Renal pelvis (tissue), 1 donor: ENCODE measurements at regions not wholly inside any gene's neighbourhood (a gene's known extent, or its start where the extent isn't known, plus 50 kb on each side); places are given as distances from the start of the nearest gene placed in this dataset.
"Not testable (repeated sequence)": the region's sequence is repeated elsewhere in the genome, so short reads cannot be mapped to it uniquely, and the experiment has no call there.

Source experiments
- DNase-seq: peaks from one replicate; pipeline ENCODE4 v3.0.0-alpha.2; 2013

DNA sequence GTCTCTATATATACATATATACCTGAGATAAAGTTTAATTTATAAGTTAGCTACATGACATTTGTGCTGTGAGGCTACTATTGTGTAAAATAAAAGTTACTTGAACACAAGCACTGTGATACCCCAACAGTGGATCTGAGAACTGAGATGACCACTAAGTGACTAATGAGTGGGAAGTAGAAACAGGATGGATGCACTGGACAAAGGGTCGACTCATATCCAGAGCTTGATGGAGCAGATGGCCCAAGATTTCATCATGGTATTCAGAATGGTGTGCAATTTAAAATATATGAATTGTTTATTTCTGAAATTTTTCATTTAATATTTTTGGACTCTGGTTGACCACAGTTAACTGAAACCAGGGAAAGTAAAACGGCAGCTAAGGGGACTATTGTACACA is 908.6 kb upstream of the MDGA2 start:
- DNase-seq = no peak

DNA sequence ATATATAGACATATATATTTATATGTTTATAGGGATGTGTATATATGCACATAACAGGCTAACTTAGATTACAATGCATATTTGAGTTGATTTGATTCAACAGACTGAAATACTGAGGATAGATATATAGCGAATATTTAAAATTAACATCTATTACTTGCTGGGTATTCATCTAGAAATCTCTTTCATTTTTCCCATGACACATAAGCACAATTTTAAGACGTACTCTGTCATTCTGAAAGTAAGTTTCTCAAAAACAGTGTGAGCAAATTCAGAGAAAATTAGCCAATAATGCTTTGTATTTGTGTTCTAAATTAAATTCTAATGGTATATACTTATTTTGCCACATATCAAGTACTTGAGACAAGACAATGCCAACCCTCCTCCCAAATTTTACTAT is 907.5 kb upstream of the MDGA2 start:
- no peak for DNase-seq

DNA sequence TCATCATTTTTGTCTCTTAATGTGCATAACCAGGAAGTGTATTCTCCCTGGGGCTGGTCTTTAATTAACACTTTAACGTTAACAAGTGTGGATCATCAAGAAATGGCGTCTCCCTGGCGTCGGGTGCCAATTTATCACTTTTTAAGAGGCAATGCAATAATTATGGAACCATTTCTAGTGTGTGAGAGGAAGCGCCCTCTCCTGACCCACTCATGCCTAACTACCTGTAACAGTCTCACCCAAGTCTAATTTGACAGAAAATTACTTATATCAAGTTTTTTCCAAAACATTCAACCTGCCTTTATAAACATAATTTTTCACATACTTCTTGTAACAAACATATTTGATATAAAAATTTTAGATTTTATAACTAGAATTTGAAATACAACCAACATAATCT is 905.3 kb upstream of the MDGA2 start:
- DNase-seq = no peak

DNA sequence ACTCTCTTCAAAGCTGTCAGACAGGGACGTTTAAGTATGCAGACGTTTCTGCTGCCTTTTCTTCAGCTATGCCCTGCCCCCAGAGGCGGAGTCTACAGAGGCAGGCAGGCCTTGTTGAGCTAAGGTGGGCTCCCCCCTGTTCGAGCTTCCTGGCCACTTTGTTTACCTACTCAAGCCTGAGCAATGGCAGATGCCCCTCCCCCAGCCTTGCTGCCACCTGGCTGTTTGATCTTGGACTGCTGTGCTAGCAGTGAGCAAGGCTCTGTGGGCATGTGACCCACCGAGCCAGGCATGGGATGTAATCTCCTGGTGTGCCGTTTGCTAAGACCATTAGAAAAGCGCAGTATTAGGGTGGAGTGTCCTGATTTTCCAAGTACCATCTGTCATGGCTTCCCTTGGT is 900.4 kb upstream of the MDGA2 start:
- DNase-seq = no peak

DNA sequence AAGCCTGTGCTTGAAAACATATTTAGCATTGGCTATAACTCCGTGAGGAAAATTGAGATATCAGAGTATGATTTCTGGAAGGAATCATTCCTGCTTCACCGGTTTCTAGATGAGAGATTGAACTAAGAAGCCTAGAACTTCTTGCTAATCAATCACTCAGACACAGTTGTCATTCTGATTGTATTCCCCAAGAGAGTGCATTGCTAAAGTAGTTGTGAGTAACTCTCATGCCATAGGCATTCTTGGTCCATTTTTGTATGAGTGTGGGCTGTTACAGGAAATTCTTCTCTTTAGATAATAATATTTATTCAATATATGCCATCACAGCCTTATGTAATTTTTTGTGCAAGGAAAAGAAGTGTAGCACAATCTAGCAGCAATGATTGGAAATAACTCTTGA is 893.3 kb upstream of the MDGA2 start:
- no peak for DNase-seq

DNA sequence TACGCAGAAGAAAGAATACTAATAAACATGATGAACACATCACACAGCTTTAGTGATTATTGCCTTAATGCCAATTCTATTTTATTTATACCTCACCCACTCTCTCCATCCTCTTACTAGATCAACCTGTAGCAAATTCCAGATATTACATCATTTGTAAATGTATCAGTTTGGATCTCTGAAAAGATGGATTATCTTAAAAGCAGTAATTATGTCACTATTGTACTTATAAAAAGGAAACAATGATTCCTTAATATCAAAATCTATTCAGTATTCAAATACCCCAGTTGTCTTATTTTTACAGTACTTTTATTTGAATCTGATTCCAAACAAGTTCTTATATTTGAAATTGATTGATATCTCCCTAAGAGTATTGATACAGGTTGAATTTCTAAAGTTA is 892.8 kb upstream of the MDGA2 start:
- DNase-seq = no peak

DNA sequence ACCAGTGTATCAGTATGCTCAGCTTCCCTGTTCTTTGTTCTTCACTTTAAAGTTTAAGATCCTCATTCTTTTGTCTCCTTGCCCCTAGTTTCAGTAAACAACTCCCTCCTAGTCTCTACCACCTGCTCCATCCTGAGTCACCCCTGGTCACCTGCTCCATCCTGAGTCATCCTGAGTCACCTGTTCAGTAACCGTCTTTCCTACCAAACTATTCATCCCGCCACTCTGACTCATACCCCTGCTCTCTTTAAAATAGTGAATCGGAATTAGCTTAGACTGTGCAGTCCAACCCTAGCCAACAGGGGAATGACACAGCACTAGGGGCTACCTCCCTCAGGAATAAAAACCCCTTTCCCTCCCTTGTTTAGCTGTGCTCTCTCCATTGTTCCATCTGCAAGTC is 888.1 kb upstream of the MDGA2 start:
- DNase-seq = no peak

DNA sequence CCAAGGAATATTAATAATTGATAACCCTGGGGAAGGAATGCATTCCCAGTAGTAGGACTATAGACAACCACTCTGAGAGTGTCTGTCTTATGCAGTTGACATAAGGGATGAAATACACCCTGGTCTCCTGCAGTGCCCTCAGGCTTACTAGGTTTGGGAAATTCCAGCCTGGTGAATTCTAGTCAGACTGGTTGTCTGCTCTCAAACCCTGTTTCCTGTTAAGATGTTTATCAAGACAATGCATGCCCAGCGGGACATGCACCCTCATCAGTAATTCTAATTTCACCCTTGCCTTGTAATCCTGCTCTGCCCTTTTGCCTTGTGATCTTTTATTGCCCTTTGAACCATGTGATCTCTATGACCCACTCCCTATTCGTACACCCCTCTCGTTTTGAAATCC is 886.0 kb upstream of the MDGA2 start:
- DNase-seq = not testable (repeated sequence)

DNA sequence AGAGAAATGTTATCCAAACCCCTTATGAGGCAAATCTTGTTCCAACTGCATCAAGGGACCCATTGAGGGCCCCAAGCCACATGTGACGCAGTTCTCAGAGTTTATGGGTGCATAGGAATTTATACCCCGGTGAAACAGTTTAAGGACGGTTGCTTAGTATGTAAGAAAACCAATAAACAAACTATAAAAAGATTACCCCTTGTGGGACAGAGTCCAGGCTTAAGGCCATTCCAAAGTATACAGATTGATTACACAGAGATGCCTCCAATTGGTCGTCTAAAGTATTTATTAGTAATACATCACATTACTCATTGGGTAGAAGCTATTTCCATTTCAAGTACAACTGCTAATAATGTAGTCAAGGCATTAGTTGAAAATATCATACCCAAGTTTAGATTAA is 885.0 kb upstream of the MDGA2 start:
- DNase-seq = no peak

DNA sequence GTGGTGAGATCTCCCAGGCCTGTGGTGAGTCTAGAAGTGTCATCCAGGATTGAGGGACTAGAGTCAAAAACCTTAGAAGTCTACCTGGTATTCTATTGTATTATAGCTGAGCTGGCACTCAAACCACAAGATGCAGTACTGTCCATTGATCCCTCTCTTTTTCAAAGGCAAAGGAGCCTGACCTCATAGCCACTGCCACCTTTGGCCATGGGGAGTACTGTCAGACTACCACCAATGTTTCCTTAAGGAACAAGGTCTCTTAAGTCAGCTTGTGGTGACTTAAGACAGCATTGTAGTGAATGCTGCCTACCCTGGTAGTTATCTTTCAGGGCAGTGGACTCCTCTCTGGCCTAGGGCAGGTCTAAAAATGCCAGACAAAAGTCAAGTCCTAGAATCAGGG is 878.0 kb upstream of the MDGA2 start:
- DNase-seq = no peak

DNA sequence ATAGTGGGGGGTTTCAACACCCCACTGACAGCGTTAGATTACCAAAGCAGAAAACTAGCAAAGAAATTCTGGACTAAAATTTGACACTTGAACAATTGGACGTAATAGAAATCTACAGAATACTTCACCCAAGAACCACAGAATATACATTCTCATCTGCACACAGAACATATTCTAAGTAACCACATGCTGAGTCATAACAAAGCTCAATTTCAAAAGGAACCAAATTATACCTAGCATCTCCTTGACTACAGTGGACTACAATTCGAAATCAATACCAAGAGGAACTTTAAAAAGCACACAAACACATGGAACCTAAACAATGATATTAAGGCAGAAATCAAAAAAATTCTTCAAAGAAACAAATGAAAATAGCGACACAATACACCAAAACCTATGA is 871.6 kb upstream of the MDGA2 start:
- DNase-seq = no peak

DNA sequence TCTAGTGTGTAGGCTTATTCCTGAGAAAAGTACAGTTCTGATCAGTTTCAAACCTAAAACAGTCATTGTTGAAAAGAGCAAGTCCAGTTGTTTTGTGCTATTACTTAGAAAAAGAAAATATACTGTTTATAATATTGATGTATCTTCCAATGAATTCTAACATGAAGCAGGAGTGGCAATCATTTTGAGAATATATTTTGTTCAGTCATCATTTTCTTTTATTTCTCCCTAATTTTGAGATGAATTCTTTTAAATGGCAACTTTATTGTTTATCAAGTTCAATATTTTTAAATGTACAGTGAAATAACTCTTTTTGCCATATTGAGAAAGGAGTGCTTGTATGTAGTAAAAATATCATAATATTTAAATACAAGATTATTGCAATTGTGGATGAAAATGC is 862.2 kb upstream of the MDGA2 start:
- no peak for DNase-seq

DNA sequence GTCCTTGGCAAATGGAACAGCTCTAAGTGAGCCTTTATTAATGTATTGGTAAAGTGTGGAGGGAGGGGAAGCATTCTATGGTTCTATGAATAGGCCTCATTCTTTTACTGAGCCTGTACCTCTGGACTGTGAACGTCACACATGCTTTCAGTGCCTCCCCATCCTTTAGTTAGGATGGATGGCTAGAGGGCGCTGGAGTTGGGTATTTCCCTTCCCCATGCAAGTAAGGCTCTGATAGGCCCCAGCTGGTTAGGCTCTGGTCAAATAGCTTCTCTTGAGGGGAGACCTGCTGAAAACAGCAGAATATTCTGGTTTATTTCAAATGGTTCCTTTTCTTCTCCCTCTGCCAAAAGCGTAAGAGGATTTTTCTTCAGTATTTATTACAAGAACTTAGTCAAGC is 860.9 kb upstream of the MDGA2 start:
- DNase-seq = no peak

DNA sequence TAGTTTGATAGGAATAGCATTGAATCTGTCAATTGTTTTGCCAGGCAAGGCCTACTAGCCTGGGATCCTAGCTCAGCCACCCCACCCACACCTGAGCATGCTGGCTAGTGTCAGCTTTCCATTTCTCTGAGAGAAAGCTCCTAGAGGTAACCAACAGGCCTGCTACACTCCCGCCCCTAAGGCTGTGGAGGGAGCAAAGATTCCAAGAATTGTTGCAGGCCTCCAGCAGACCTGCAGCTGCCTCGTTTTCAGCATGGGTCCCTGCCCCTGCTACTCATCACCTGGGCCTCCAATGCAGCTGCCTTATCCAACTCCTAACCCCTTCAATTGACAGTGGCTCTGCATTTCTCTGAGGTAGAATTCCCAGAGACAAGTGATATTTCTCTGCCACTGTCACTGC is 852.4 kb upstream of the MDGA2 start:
- no peak for DNase-seq

DNA sequence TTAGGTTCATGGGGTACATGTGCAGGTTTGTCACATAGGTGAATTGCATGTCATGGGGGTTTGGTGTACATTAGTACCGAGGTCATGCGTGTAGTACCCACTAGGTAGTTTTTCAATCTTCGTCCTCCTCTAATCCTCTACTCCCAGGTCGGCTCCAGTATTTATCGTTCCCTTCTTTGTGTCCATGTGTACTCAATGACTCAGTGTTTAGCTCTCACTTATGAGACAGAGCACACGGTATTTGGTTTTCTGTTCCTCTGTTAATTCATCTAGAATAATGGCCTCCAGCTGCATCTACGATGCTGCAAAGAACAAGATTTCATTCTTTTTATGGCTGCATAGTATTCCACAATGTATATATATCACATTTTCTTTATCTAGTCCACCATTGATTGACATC is 850.9 kb upstream of the MDGA2 start:
- DNase-seq = no peak

DNA sequence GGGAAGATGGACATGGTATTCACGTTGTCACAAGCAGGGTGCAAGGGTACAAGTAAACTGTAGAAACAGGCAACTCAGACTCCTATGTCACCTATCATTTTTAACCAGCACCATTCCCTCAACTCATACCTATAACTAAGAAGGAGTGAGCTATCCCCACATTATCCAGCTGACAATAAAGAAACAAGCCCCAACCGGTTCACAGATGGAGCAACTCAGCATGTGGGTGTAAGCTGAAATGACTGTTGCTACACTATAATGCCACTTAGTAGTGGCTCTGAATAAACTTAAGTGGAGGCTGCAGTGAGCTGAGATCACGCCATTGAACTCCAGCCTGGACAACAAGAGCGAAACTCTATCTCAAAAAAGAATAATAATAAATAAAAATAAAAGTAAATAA is 829.5 kb upstream of the MDGA2 start:
- DNase-seq = no peak

DNA sequence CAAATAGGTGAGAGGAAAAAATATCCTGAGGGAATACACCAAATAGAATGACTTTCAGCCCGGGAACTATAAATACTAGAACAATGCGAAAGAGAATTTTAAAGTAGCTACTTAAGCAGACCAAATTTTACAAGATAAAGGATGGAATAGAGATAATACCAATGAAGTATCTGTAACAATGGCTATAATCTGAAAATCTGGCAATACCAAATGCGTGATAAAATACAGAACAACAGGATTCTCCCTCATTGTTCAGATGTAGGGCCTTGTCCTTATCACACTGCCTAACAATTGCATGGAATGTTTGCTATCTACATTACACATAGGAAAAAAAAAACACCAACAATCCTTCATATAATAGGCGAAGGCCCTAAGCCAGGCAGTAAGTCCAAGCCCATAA is 815.4 kb upstream of the MDGA2 start:
- DNase-seq = no peak

DNA sequence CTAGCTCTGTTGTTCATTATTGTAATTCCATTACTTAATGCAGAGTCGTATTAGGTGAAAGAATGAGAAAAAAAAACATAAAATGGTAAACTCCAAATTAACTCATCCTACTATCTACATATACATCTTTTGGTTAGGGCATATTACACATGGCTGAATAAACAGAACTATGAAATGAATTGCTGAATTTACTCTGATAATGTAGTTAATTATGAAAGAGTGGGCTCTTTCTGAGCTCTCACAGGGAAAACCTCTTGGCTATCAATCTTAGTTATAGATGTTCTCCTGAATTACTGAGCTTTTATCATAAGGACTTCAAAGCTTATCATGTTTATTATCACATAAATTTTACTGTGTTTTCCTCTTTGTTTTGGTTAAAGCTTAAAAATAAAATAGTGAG is 798.5 kb upstream of the MDGA2 start:
- no peak for DNase-seq

DNA sequence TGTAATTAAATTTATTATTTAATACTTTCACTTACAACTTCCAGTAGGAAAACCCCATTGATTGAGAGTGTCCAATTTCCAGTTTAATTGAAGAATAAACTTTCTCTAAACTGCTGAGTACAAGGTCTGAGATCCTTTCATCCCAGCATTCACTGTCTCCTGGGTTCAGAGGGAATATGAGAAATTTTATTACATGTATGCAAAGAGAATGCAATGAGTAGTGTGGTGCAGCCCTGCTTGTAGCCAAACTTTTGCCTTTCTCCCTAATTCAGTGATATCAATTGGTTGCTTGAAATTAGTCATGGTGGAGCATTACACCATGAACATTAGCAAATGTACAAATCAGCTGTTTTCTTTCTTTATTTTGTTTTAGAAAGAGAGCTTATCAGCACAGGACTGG is 780.6 kb upstream of the MDGA2 start:
- no peak for DNase-seq

DNA sequence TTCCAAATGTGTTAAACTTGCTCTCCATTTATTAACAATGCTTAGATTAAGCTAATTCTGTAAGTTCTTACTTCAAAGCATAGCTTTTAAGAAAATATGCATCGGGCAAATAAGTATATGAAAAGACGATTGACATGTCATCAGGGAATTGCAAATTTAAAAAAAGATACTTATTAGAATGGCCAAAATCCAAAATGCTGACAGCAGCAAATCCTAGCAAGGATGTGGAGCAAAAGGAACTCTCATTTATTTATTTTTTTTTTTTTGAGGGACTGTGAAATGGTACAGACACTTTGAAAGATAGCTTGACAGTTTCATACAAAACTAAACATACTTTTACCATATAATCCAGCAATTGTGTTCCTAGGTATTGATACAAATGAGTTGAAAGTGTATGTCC is 779.5 kb upstream of the MDGA2 start:
- no peak for DNase-seq

DNA sequence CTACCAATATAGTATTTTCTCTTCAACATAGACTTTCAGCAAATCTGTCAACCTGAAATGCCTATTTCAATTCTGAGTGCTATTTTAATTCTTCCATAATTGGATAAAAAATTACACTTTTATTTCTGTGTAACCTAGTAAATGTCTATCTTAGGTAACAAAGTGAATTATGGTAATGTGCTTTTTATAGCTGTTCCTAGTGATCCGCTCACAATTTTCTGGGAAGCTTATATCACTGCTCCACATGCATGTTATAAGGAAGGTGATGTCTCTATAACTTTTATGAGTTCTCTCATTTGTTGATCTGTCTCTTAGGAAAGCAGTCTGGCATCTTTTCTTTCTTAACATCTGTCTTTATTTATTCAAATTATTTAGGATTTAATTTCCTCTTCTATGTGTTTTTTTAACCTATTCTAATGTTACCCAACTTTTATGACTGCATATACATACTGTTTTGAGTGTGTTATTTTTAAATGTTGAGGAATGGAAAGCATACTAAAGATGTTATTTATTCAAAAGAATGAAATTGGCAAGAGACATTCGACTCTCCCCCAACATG is 777.1 kb upstream of the MDGA2 start:
- no peak for DNase-seq

DNA sequence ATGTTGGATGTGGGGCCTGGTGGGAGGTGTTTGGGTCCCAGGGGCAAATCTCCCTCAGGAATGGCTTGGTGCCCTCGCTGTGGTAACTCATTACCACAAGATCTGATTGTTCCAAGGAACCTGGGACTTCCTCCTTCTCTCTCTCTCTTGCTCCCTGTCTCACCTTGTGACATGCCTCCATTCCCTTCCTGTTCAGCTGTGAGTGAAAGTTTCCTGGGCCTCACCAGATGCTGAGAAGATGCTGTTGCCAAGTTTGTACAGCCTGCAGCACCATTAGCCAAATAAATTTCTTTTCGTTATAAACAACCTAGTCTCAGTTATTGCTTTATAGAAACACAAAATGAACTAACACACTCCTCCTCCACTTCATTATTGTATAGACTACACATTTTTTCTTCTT is 759.8 kb upstream of the MDGA2 start:
- no peak for DNase-seq

DNA sequence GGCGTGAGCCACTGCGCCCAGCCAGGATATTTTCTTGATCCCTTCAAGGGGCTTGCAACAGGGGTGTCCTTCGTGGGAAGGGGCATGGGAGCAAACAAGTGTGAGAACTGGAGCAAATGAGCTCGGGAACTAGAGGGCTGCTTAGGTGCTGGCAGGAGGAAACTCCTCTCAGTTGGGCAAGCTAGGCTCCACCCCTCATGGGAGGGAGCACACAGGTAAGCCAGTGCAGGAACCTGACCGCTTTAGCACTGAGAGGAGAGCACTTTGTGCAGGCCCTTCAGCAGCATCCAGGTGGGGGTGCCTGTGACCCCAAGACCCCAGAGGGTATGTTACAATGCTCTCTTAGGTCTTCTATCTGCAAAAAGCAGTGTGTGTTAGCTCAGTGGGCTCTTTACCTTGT is 755.4 kb upstream of the MDGA2 start:
- no peak for DNase-seq

DNA sequence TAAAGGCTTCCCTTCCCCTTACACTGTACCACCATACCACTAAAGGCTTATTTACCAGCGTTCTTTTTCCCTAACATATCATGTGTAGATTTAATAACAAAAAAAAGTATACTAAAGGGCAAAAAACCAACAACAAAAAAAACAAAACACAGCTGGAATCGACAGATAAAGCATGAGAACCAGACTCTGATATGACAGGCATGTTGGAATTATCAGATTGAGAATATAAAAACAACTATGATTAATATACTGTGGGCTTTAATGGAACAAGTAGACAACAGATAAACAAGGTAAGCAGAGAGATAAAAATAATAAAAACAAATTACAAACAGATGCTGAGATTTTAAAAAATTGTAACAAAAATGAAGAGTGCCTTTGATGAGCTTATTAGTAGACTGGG is 754.1 kb upstream of the MDGA2 start:
- DNase-seq = no peak
